ENCODE measurements at regions not wholly inside any gene's neighbourhood (a gene's known extent, or its start where the extent isn't known, plus 50 kb on each side); places are given as distances from the start of the nearest gene placed in this dataset.

DNA sequence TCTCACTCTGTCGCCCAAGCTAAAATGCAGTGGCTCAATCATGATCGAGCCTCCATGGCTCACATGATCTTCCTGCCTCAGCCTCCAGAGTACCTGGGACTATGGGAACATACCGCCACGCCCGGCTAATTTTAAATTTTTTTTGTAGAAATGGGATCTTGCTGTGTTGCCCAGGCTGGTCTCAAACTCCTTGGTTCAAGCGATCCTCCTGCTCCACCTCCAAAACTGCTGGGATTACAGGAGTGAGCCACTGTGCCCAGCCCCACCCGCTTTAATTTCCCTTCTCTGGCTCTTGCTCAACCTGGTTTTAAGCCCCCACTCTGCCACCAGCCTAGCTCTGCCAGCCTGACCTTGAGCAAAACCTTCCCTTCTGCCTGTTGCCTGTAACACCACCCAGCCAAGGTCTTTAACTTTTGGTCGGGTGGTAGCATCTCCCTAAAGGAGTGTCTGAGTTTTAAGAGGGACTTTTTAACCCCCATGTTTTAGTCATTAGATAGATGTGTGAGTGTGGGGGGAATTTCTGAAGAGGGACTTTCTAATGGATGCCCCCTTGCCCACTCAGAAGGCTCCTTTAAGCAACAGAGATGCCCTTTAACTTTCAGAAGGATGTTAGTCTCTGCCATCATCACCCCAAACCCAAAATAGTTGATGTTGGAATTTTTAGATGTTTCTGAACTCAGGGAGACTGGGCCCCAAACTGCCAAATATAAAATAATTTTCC lies 71.8 kb upstream of the FOXP4 start:
- no peak for DNase-seq

DNA sequence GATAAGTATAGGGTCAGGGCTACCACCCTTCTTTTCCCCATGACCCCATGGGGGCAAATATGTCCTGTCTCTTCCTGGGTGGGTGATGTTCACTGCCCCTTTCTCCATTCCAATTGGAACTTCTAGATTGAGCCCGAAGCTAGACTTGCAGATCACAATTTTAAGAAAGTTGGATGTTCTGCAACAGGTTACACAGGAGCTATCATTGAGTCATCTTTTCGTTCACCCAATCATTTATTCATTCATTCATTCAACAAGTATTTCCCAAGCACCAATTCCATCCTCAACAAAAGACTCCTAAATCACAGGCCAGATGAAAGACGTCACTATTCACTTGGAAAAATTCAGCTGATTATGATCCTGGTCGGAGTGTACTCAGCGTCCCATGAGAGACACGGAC lies 71.0 kb upstream of the FOXP4 start:
- no peak for DNase-seq

DNA sequence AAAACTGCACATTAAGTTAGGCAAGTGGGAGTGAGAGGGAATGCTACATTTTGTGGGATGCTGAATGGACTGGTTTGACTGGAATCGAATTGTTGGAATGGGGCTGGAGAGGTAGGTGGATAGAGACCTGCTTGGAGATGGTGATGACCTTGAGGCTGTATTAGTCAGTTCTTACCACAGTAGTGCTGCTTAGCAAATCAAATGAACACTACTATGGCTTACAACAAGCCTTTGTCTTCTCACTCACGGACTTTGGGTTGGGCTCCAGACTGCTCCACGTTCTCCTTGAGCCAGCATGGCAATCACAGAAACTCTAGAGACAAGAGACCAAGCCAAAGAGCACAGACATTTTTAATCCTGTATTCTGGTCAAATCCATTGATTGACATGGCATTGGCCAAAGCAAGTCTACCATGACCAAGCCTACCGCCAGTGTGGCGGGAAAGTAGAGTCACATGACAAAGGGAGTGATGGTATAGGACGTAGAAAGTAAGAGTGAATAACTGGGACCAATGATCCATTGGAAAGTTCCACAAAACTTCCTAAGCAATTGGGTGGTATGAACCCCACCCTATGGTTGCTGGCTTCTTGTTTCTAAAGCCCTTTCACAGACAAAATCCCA lies 70.3 kb upstream of the FOXP4 start:
- no peak for DNase-seq

DNA sequence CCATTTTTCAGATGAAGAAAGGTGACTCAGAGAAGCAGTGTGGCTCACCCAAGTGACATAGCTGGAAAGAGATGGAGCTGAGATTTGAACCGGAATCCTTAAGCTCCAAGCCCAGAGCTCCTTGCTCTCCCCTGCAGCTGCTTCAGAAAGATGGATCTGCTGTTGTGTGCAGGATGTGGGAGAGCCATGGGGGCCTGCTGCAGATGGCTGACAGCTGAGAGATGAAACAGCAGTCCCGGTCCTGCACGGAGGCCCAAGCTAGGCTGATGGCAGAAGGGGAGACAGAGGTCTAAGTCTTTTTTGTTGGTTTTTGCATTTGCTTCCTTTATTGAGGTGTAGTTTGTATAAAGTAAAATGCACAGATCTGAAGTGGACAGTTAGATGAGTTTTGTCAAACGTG lies 69.8 kb upstream of the FOXP4 start:
- DNase-seq: no peak

DNA sequence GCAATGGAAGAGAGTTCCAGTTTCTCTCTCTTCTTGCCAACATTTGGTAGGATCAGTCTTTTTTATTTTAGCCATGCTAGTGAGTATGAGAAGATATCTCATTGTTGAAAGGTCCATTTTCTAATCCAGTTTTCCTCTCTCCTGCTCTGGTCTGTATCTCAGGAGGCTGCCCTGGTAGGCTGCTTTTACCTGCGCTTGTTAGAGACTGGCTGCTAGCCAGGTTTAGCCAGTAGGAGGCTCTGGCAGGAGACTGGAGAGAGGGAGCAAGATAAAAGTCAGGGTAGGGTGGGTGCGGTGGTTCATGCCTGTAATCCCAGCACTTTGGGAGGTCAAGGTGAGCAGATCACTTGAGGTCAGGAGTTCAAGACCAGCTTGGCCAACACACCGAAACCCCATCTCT lies 68.6 kb upstream of the FOXP4 start:
- no peak for DNase-seq

DNA sequence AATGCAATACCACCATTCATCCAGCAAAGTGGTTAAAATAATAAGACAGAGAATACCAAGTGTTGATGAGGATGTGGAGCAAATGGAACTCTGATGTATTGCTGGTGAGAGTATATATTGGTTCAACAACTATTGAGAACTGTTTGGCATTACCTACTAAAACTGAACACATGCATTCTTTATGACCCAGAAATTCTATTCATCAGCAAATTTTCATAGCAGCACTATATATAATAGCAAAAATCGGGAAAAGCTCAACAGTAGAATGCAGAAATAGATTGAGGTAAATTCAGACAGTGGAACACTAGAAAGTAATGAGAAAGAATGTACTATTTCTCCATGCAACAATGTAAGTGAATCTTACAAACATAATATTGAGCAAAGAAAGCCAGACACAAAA lies 62.2 kb upstream of the FOXP4 start:
- DNase-seq: no peak

DNA sequence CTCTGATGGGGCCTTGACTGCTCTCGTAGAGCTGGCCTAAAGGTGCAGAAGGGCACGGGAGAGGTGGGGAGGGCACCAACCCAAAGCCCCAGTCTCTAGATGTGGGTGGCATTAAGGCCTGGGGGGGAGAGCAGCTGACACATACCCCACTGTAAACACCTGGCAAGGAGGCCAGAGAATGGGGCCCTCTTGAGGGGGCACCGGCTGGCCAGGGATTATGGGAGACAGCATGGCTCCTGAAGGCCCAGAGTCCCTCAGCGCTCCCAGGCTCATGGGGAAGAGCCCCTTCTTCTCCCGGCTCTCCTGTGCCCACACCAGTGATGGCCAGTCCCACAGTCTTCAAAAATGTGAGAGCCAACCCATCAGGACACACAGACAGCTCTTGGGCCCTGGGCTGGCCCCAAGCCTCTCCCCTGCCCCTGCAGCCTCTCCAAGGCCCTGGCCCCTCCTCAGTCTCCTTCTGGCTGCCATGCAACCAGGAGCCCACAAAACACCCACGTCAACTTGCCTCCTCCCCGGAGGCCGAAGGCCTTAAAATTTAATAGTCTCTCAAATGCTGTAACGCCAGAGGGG lies 58.2 kb upstream of the FOXP4 start:
- DNase-seq: no peak

DNA sequence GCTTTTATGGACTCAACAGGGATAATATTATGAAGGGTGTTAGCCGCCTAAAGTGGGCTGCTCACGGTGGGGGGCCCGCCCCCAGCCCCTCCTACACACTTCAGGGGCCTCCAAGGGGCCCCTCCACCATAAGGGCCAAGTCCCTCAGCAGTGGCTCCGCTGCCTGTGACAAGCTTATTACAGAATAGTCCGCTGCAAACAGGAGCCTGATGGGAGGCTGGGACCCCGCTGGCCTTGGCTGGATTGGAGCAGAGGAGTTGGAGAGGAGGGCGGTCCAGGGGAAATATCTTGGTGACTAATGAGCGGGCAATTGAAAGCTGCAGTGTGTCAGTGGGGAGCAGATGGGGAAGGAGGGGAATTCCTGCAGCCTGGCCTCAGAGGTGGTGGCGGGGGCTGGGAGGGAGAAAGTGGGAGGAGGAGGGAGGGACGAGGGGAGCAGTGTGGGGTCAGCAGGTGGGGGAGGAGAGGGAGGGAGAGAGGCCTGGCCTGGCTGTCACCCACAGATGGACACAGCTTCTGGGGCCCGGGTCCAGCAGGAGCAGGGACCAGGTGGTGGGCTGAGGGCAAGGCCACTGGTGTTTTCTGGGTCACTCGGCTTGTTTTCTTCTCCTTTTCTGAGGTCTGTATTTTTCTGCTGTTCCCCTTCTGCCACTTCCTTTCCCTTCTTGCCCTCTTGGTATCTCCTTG lies 57.6 kb upstream of the FOXP4 start:
- no peak for DNase-seq

DNA sequence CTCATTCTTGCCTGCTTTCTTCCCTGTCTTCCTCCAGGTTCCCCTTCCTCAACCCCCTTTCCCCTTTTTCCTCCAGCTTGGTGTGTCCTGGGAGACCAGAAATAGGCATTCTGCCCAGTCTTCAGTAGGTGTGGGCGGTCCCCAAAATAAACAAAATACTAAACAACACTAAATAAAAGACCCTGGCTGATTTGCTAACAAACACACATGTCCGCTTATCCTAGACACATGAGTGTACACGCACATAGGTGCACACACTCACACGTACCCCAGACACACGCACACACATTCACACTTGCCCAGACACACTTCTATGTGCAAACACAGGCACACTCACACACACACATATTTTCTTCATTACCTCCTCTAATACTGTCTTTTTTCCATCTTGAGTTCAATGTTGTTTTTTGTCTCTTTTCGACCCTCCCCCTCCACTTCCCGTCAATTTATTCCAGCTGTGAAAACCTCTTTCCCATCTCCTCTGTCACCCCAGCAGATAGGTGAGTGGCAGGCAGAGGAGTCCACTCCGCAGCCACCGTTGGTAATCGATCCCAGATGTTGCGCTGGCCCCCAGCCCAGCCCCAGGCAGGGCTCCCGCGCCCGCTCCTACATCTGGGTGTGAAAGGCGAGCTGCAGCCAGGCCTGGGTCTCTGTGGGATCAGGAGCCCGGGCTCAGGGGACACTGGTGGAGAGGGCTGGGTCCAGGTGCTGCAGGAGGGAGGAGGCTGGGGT lies 56.9 kb upstream of the FOXP4 start:
- no peak for DNase-seq

DNA sequence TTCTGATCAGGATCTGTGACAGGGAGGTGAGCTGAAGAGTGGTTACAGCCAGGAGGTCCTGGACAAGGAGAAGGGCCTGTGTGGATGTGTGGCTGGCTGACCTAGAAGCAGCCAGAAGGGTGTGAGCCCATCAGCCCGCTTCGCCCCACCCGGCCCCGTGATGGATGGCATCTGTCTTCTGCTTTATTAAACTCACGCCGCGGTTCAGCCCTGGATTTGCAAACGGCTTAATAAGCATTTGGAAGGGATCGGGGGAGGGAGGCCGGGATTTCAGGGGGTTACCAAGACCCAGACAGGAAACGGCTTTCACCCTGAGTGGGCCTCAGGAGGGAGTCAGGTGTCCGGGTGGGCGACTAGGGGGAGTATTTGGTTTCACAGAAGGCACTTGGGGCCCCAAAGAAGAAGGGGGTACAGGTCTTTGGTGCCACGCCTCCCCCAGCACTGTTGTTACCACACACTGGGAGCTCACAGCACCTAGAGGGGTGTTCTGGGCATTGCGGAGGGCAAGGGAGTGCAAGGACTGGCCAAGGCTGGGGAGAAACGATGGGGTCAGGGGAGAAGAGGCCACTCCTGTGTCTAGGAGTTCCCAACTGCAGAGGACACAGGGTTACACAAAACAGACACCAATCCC lies 53.8 kb upstream of the FOXP4 start:
- DNase-seq: no peak

DNA sequence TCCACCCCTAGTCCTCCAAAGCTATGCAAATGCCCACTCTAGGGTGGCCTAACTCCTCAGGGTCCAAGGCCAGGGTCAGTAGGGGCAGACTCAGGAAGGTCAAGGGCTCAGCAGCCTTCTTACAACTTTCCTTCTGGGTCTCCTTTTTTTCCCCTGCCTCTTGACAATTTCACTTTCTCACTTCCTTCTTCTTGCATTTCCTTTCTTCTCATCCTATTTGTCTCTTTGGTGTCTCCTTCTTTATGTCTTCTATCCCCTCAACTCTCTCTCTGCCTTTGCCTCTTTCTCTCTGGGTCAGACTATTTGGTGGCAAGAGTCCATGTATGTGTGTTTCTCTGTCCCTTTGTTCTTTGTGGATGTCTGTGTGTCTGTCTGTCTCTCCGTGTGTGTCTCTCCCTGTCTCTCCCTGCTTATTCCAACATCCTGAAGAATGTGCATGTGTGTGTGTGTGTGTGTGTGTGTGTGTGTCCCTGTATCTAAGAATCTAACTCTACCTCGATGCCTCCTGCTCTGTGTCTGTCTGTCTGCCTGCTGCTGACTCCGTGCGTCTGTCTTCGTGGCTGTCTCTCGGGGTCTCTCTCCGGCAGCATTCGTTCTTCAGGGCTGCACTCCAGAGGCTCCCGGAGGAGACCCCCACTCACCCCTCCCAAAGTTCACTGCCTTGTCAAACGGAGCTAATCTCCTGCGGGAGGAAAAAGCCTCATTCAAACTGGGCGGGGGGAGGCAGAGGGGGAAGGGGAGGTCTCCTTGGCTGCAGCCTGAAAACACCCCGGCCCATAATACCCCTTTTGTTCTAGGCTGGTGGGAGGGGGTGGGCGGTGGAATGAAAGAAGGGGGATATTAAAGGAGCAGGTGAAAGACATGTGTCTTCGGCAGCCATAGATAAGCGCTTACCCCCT lies 51.7 kb upstream of the FOXP4 start:
- no peak for DNase-seq

Measured in activated T-cell treated with anti-CD3 and anti-CD28 coated beads for 4 hours (primary cell).